Stimulated activated CD4-positive, alpha-beta T cell treated with anti-CD3 and anti-CD28 coated beads, Interleukin-4, amount 100 ng/mL, for 1 hour (primary cell): ENCODE measurements at regions not wholly inside any gene's neighbourhood (a gene's known extent, or its start where the extent isn't known, plus 50 kb on each side); places are given as distances from the start of the nearest gene placed in this dataset.
"Not testable (repeated sequence)": the region's sequence is repeated elsewhere in the genome, so short reads cannot be mapped to it uniquely, and the experiment has no call there.

Experiments used
- DNase-seq: peaks from one replicate; pipeline ENCODE4 v3.0.0-alpha.2; 2020

DNA sequence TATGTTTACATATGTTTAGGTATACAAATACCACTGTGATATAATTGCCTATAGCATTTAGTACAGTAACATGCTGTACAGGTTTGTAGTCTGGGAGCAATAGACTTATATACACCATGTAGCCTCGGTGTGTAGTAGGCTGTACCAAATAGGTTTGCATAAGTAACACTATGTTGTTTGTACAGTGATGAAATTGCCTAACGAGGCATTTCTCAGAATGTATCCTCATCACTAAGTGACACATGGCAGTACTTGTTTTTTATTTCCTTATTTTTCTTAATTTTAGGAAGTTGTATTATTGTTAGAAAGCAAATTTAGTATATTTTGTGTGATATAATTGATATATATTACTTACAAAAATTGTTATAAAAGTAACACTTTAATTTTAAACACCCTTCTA lies 840.9 kb downstream of the LTN1 start:
- DNase-seq: no peak

DNA sequence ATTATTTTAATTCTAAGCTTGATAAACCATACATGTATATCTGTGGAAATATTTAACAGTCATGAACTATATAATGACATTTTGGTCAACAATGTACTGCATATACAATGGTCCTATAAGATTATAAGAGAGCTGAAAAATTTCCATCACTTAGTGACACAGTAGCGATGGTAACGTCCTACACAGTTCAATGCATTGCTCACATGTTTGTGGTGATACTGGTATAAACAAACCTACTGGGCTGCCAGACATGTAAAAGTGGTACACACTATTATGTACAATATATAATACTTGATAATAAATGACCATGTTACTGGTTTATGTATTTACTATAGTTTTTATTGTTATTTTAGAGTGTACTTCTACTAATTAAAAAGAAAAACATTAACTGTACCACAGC lies 841.9 kb downstream of the LTN1 start:
- no peak for DNase-seq

DNA sequence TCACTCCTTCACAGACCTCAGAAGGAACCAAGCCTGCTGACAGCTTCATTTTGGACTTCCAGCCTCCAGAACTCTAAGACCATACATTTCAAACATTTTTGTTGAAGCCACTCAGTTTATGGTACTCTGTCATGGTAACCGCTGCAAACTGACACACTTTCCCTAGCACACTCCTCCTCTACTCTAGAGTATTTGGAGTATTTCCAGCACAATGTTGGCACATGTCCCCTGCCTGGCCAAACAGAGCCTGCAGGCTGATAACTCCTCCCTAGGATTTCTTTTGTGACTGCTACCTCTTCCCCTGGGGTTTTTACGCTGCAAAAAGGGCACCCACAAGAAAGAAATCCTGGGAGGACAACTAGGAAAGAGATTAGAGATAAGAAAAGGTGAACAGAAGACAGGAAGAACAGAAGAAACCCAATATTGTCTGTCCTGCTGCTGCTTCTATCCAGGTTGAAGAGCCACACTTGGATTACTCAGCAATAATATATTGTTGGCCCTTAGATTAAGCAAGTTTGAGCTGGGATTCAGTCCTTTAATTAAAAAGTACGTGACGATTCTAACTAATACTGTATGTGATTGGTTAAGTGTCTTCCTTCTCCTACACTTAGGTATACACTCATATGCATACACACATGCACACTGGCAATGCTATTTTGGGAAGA lies 844.1 kb downstream of the LTN1 start:
- DNase-seq: no peak

DNA sequence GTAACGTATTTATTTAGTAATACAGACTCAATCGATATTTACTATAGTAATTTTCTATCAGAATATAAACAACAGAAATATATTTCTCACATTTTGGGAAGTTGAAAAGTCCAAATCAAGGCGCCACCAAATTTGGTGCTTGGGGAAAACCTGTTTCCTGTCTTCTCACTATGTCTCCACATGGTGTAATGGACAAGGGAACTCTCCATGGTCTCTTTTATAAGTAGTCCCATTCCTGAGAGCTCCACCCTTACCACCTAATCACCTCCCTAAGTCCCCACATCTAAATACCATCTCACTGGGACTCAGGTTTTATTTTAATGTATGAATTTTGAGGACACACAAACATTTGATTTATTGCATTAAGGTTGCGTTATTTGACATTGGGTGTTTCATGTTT lies 848.0 kb downstream of the LTN1 start:
- DNase-seq: no peak

DNA sequence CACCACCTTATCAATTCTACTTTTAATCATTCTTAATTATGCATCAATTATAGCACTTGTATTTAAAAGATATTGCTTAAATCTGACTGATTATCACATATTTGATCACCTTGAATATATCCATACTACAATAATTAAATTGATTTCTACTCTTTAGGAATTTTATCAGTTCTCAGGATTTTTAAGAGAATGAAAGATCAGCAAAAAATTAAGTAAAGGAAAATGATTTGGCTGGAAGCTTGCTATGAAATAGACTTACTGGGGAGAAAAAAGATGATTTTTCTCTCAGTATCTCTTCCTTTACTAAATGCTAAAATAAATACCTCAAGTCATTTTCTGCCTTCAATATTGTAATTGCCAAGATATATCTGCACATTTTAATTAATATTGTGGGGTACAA lies 848.6 kb downstream of the LTN1 start:
- no peak for DNase-seq

DNA sequence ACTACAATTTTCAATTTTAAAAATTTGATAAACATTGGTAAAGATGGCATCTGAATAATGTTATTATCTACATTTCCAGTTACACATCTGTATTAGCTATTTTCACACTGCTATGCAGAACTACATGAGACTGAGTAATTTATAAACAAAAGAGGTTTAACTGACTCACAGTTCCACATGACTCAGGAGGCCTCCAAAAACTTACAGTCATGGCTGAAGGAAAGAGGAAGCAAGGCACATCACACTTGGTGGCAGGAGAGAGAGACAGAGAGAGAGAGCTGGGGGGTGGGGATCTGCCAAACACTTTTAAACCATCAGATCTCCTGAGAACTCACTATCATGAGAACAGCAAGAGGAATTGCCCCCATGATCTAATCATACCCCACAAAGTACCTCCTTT lies 850.0 kb downstream of the LTN1 start:
- no peak for DNase-seq

DNA sequence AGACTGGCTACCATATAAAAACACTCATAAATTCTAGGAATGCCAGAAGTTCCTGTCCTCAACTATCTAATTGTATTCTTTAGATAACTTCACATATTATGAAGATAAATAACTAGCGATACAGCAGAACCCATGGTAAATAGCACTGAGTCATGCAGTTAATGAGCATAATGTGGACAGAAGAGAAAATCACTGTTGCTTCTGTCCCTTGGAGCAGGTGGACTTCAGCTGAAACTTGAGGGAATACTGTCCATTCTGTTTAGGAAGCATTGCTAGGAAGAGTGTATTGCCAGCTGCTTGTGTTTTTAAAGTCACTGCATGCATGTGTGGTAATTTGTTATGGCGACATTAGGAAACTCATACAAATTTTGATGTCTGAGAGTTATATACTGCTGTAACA lies 854.4 kb downstream of the LTN1 start:
- DNase-seq: no peak

DNA sequence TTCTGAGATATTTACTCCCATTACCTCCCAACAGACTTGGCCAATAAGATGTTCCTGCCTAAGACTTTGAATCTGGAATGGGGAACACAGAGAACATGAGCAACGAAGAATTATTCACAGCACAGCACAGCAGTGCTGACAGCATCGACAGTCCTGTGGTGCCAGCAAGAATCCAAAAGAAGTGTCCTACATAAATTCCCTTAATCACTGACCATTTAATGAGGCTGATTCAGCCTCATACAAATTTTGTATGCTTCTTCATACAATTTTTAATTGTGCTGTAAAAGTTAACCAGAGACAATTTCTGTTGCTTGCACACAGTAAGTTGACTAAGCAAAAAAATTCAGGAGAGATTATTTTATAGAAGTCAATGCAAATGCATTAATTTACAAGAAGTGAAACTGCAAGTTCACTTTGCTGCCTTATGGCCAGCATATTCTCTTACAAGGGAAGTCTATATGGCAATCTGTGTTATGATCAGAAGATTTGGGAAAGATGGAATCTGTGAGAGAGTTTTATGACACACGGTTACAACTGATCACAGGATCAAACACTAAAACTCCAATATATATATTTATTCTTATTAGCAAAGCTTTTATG lies 855.9 kb downstream of the LTN1 start:
- DNase-seq: no peak

DNA sequence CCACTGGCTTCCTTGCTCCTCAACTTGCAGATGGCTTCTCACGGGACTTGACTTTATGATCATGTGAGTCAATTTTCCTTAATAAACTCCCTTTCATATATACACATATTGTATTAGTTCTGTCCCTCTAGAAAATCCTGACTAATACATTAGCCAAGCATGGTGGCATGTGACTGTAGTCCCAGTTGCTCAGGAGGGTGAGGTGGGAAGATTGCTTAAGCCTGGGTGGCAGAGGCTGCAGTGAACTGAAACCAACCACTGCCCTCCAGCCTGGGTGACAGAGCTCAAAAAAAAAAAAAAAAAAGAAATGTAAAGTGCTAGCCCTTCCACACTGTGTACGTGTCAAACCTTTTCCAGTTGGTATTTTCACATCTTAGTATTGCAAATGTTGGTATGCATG lies 857.0 kb downstream of the LTN1 start:
- DNase-seq: no peak

DNA sequence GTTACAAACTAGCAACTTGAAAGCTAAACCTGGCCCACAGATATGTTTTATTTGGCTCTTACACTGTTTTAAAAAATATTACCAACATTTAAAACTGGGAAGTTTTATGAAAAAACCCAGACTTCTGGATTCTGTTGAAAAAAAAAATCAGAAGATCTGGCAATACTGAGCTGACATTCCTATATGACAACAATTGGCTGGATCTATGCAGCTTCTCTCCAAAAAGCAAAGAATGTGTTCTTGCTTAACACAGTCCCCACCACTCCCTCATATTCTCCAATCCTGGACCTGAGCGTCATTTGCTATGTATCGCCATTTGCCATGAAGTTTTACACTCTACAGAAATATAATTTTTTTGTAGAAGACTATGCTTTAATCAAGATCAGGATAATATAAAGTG lies 859.6 kb downstream of the LTN1 start:
- DNase-seq: no peak

DNA sequence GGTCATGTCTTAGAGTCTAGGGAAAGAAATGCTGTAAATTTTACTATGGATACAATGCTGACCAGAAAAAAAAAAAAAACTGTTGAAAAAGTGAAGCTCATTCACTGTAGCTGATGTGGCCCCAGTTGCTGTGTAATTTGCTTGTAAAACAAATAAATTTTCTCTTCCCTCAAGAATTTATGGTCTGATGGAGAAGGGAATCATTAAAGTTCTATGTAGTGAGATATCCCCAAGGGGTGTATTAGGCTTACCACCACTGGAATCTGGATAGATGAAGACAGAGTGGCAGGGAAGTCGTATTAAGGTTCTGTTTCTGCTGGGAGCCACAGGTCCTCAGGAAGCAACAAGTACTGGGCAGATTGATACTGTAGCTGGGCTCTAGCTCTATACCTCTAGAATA lies 860.0 kb downstream of the LTN1 start:
- DNase-seq: no peak

DNA sequence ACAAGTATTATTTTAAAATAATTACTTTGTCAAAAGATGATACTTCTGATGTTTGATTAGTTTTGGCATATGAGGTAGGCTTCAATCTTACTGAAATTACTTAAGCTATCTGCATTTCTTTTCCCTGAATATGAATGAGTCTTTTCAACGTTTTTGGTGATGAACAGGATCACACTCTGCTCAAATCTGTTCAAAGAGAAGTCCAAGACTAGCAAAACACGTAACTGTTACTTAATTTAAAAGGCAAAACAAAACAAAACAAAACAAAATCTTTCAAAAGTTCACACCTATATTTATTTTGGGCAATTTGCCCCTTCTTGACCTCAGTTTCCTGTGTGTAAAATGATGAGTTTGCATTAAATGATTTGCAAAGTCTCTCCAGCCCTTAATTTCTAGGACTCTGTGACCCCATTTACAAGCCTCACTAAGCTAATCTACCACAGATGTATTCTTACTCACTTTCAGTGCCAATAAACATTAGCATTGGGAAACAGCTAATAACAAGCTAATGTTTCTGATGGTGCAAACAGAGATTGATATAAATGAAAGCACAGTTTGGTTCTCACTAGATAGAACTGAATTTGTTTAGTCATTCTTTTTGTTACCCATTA lies 865.4 kb downstream of the LTN1 start:
- DNase-seq: no peak

DNA sequence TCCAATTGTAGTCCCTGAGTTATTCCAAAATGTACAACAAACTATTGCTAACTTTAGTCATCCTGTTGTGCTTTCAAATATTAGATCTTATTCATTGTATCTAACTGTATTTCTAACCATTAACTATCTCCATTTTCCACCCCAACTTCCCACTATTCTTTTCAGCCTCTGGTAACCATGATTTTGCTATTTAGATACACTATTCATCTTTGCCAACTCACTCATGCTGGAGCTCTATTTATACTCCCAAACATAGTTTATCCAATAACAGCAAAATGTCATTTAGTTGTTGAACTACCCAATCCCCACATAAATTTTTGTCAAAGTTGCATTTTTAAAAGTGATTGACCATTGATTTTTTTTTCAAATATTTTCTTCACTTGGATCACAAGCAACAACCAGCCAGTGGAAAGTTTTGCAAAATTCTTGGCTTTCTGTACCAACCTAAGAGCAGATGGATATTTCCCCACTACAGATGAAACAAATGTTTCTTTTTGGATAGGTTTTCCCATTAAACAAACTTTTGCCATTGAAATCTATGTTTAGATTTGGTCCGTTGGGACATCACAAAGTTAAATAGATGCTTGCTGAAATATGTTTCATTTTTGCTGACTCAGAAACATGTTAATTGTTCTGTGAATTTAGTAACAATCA lies 866.0 kb downstream of the LTN1 start:
- no peak for DNase-seq

DNA sequence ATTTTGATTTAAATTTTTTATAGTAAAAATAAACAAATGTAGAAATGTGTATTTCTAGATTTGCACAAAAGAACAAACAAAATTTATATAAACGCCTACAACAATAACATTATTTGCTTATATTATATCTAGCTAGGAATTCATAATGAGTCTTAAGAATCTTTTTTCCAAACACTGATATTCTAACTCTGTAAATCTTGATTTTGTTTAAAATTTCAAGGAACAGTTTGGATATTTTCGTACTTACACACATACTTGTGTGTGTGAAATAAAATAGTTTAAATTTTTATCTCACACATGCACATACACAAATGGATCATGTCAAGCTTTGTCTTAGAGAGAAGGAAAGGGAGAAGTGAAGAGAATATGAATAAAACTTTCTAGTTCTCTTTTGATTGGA lies 868.1 kb downstream of the LTN1 start:
- DNase-seq: no peak

DNA sequence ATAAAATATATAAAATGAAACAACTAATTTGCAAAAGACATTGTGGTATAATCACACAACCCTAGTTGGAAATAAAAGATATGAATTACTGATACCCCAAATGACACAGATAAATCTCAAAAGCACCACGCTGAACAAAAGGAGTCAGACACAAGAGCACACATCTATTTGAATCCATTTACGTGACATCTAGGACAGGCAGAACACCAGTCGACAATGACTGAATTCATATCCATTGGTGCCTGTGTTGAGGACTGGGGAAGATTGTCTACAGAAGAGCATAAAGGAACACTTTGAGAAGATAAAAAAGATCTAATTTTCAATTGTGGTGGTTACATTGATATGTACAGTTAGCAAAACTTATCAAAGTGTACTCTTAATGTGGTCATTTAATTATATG lies 874.1 kb downstream of the LTN1 start:
- DNase-seq: no peak

DNA sequence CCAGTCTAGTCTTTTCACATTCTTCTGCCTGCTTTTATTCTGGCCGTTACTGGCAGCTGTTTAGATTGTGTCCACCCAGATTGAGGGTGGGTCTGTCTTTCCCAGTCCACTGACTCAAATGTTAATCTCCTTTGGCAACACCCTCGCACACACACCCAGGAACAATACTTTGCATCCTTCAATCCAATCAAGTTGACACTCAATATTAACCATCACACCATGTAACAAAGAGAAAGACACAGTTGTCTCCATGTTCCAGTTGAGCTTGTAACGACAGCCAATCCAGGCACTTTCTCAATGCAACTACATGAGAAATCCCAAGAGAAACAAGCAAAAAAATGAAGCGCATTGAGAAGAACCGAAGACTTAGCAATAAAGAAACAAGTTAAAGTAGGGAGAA lies 877.7 kb downstream of the LTN1 start:
- DNase-seq: not testable (repeated sequence)

DNA sequence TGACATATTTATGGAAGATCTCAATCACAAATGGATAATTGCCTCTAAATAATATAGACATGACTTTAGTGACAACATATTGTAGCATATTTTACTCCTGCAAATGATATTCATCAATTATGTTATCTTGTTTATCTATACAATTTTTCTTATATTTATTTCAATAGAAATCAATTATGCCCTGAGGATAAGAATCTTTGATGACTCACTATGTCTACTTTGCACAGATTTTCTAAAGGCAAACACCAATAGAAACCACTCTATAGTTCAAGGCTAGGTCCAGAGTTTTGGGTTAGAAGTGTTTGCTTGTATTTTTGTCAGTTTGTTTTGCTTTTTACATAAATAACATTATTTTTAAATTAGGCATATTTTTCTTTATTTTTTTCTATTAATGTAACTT lies 879.0 kb downstream of the LTN1 start:
- no peak for DNase-seq

DNA sequence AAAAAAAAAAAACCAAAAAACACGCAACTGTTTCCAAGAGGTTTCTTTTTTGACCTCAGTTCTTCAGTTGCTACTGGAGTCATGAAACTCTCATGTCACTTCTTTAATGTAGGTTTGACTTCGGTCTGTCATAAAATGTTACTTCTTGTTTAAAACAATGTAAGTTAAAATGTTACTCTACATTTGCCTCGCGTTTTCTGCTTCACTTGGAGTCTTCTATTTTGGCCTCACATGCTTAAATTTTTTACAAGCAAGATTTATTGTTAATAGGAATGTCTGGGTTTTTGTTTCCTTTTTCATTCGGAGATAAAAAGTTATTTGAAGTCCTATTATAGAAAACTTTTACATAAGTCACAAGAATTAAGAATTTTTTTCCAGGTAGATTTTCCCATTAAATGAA lies 880.2 kb downstream of the LTN1 start:
- DNase-seq: no peak

DNA sequence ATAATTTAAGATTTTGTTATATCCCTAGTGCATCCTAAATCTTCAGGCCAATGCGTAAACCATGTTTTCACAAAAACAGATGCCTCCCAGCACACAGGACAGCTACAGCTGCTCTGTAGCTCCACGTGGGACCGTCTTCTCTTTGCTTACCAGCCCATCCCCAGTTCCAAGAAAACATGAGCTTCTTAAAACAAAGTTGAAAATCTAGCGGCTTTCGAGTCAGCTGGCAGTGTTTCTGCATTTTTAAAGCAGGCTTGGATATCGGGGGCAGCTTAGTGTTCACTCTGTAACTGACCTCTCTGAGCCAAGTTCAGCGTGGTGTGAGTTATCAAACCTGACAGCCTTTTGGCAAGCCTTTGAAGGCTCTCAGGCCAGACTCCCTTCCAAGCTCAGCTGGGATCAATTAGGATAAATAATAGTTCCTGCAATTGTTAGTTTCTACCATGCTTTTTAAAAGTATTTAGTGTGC lies 881.5 kb downstream of the LTN1 start:
- no peak for DNase-seq

DNA sequence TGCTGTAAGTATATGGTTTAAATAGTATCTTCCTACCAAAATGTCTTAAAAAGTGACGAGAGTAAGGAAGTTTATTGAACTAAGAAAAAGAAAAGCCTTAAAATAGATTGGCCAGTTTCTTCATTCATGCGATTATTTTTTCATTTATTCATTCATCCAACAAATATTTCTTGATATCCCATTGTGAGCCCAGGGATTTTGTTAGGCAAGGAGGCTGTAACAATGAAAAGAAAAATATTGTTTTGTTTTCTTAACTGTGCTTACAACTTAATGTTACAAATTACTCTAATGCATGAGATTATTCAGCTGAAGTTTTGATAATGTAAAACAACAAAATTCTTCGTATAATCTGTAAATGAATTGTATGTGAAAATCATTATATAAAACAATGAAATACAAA lies 882.0 kb downstream of the LTN1 start:
- DNase-seq: no peak

DNA sequence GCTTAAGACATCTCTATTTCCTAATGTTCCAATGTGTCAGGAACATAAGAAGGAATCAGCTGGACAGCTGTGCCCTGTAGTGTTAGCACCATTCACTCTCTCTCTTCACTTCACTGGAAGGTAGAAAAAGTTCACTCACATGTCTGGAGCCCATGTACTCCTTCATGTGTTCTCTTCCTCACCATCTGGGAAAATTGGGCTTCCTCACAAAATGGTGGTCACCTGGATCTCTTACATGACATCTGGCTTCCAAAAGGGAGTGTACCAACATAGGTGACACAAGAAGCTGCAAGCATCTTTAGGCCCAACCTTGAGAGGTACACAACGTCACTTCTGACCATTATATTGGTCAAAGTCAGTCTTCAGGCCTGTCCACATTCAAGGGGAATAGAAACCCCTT lies 882.6 kb downstream of the LTN1 start:
- no peak for DNase-seq

DNA sequence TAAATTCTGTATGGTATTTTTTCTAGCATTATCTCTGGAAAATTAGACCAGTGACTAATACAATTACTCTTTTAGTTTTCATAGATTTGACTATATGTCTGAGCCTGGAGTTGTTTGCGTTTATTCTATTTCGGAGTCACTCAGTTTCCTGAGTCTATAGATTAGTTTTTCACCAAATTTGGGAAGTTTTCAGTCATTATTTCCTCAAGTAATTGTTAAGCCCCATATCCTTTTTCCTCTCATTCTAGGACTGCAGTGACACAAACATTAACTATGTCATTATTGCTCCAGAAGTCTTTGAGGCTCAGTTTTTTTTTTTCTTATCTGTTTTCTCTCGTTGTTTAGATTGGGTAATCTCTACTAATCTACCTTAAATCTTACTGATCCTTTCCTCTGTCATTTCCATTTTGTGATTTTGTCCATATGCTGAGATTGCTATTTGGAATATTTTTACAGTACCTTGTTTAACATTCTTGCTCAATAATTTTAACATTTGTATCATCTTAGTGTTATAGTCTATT lies 886.2 kb downstream of the LTN1 start:
- DNase-seq: no peak

DNA sequence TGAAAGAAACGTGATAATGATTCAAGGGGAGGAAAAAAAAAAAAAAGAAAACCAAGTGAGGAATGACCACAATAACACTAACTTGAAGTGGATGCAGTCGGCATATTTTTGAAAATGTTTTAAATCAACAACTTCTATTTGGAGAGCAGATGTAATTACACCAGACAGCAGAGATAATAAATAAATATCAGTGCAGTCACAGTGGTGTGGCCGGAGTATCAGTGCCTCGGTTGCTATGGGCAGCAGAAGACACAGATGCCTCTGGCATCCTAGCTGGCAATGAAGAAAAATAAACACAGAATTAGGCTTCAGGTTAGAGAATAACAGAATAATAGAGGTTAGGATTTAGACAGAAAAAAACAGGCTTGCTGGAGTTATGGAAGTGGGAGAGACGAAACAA lies 888.3 kb downstream of the LTN1 start:
- DNase-seq: no peak

DNA sequence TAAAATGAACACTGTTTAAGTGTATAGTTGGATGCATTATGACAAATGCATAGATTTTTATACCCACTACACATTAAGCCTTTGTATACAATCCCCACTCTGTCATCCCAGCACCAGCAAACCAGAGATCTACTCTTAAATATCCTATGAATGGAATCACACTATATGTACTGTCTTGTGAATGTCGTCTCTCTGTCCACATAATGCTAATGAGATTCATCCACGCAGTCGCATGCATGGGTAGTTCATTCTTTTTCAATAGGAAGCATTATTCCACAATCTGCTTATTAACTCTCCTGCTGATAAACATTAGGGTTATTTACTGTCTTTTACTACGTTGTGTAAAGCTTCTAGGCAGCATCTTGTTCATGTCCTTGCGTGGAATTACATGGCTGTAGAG lies 892.3 kb downstream of the LTN1 start:
- DNase-seq: no peak
